Tibial artery (tissue), 4 donors: ENCODE measurements at regions not wholly inside any gene's neighbourhood (a gene's known extent, or its start where the extent isn't known, plus 50 kb on each side); places are given as distances from the start of the nearest gene placed in this dataset.
"Not testable (repeated sequence)": the region's sequence is repeated elsewhere in the genome, so short reads cannot be mapped to it uniquely, and the experiment has no call there.

Experiments
- DNase-seq, 2 donors: peaks; one replicate each; pipeline ENCODE4 v3.0.0-alpha.2; 2019
- H3K27ac ChIP-seq, 2 donors: fragments of 200-600 bp; sonication (generic) in 1 of 2; 1 replicate in 1 of 2; 2 replicates in 1 of 2; pipeline ENCODE4 v1.5.1; 2018 to 2019; ENCODE audit warnings: mild to moderate bottlenecking in 1 of 2
- H3K27me3 ChIP-seq, 2 donors: fragments of 200-600 bp; sonication (generic) in 1 of 2; one replicate each; pipeline versions ENCODE4 v1.5.1 to v1.6.0; 2016 to 2019
- H3K36me3 ChIP-seq, 3 donors: fragments of 200-600 bp; sonication (generic) in 2 of 3; one replicate each; pipeline ENCODE4 v1.5.1; 2016 to 2019; ENCODE audit warnings: mild to moderate bottlenecking in 2 of 3
- H3K4me1 ChIP-seq, 4 donors: fragments of 200-600 bp; sonication (generic) in 2 of 4; 1 replicate in 3 of 4; 2 replicates in 1 of 4; pipeline ENCODE4 v1.5.1; 2016 to 2019
- H3K4me3 ChIP-seq, 2 donors: fragments of 200-600 bp; sonication (generic) in 1 of 2; 1 replicate in 1 of 2; 2 replicates in 1 of 2; pipeline ENCODE4 v1.5.1; 2018 to 2019; ENCODE audit warnings: mild to moderate bottlenecking in 2 of 2
- H3K9me3 ChIP-seq, 3 donors: fragments of 200-600 bp; sonication (generic) in 1 of 3; one replicate each; pipeline ENCODE4 v1.5.1; 2016 to 2019
- intact Hi-C: fragments of 100-400 bp; cut with DNase I; formaldehyde crosslinking; loops from one replicate; pipeline ENCODE4 v1.15.0; 2023; ENCODE audit warnings: low total_unique reads
- TF ChIP-seq, protein P1 (sequence below), 2 experiments: fragments of 200-600 bp in 1 of 2; fragments of 450-650 bp in 1 of 2; IDR thresholded peaks; one replicate each; pipeline ENCODE4 v1.5.1; 2017 to 2019; ENCODE audit warnings: antibody characterized with exemption in 2 of 2, mild to moderate bottlenecking in 1 of 2, moderate library complexity in 1 of 2

DNA sequence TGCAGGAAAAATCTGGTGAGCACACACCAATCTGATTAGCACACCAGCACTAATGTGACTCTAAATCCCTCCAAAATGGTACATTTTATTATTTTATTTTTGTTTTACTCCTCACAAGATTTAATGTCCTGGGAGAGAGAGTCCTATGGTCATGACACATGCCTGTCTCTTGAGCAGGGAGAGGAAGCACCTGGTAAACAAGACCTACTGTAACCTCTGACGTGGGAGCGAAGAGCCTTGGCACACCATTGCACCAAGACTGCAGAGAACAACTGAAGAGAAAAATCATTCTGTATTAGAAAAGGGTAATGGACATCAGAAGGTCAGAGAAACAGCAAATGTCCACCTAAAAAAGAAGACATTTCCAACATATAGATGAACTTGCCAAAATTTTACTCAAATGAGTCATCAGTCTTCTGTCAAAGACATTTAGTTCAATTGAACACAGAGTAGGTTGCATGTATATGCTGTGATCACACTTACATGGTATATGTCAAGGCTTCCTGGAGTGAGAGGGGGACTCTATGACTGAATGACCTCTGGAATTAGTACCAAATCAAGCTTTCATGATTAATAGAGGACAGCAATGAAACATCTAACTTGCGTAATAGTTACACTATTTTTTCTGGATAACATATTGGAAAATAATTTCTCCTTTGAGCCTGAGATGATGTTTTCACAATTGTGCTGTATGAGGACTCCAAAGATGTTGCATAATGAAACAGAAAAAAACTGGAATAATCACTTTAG is 186.9 kb upstream of the FLRT2 start:
- DNase-seq: no peak

GRCh38 chr14:85344171-85344570 is 185.8 kb upstream of the FLRT2 start:
- no peaks in the 10 kb centered on the region for H3K36me3 ChIP-seq

More for the DNA sequence above, 186.9 kb upstream of the FLRT2 start:
- H3K36me3 ChIP-seq: no peaks in the 10 kb centered on the region
- no peaks in the 10 kb centered on the region for H3K4me1 ChIP-seq
- intact Hi-C loops: no loop called here
- no peak overlapping the region for H3K27ac ChIP-seq
- TF ChIP-seq, protein P1, sequence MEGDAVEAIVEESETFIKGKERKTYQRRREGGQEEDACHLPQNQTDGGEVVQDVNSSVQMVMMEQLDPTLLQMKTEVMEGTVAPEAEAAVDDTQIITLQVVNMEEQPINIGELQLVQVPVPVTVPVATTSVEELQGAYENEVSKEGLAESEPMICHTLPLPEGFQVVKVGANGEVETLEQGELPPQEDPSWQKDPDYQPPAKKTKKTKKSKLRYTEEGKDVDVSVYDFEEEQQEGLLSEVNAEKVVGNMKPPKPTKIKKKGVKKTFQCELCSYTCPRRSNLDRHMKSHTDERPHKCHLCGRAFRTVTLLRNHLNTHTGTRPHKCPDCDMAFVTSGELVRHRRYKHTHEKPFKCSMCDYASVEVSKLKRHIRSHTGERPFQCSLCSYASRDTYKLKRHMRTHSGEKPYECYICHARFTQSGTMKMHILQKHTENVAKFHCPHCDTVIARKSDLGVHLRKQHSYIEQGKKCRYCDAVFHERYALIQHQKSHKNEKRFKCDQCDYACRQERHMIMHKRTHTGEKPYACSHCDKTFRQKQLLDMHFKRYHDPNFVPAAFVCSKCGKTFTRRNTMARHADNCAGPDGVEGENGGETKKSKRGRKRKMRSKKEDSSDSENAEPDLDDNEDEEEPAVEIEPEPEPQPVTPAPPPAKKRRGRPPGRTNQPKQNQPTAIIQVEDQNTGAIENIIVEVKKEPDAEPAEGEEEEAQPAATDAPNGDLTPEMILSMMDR (IDR thresholded peaks at IDR 0.05): no peak
- no peaks in the 10 kb centered on the region for H3K27me3 ChIP-seq
- H3K4me3 ChIP-seq: no peak overlapping the region
- H3K9me3 ChIP-seq: no peaks in the 10 kb centered on the region

DNA sequence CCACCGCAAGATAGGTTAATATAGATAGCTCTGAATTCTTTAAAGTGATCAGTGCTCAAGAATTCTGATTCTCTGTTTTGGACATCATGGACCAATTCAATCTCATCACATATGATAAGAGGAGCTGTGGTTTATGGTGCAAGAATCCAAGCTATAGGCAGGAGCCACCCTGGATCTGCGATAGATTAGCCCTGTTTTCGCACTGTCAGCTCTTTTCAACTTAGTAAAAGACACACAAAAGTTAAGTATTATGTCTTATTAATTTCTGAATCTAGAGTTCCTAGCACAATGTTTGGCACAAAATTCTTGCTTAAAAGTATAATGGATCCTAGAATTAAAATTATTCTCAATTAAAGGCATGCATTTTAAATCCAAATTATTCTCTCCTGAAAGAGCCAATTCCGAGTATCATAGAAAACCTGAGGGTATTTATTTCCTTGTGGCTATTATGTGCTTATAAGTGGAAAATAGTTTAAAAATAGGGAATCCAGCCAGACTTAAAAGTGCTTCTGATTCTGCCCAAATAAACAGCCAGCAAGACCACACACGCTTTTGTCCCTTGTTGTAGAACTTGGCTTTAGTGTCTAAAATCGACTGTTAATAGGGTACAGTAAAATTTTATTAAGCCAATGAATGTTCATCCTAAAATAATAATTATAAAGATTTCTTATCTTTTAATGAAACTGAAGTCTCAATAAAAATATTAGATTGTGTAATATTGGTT is 184.9 kb upstream of the FLRT2 start:
- TF ChIP-seq, protein P1 (IDR thresholded peaks at IDR 0.05): no peak
- H3K4me3 ChIP-seq: no peak overlapping the region

More at GRCh38 chr14:85344171-85344570, 185.8 kb upstream of the FLRT2 start:
- Histone ChIP-seq H3K4me1 (no peaks in the 10 kb centered on the region), H3K27me3 (no peaks in the 10 kb centered on the region), H3K27ac (no peak overlapping the region), H3K9me3 (no peaks in the 10 kb centered on the region), H3K4me3 (no peak overlapping the region)
- TF ChIP-seq, protein P1 (IDR thresholded peaks at IDR 0.05): no peak
- intact Hi-C loops: no loop called here
- no peak for DNase-seq

DNA sequence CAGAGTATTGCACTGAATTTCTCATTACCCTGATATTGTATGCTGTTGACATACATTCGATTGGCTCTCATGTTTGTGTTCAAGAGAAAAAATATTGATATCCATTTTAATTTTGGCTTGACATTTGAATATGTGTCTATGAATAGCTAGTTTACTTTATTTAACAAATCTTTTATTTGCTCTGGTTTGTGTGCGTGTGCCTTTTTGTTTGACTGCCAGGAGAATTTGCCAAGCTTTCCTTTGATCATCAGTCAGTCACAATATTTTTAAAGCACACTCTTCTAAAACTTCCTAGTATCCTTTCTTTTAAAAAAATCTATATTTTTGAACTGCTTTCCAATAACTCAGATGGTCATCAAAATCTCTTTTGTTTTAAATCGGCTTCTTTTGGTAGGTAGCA is 179.3 kb upstream of the FLRT2 start:
- Histone ChIP-seq H3K36me3 (no peaks in the 10 kb centered on the region), H3K4me3 (no peak overlapping the region), H3K4me1 (no peaks in the 10 kb centered on the region), H3K27ac (no peak overlapping the region), H3K27me3 (no peaks in the 10 kb centered on the region), H3K9me3 (no peaks in the 10 kb centered on the region)
- no peak for DNase-seq
- intact Hi-C loops: no loop called here
- TF ChIP-seq, protein P1 (IDR thresholded peaks at IDR 0.05): no peak

More for the DNA sequence above, 184.9 kb upstream of the FLRT2 start:
- Histone ChIP-seq H3K27me3 (no peaks in the 10 kb centered on the region), H3K9me3 (no peaks in the 10 kb centered on the region), H3K36me3 (no peaks in the 10 kb centered on the region), H3K27ac (no peak overlapping the region), H3K4me1 (no peaks in the 10 kb centered on the region)
- no peak for DNase-seq
- intact Hi-C loops: no loop called here

DNA sequence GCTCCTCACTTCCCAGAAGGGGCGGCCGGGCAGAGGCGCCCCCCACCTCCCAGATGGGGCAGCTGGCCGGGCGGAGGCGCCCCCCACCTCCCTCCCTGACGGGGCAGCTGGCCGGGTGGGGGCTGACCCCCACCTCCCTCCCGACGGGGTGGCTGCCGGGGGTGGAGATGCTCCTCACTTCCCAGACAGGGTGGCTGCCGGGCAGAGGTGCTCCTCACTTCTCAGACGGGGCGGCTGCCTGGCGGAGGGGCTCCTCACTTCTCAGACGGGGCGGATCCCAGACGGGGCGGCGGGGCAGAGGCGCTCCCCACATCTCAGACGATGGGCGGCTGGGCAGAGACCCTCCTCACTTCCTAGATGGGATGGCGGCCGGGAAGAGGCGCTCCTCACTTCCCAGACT is 177.4 kb upstream of the FLRT2 start:
- H3K9me3 ChIP-seq, H3K4me1 ChIP-seq, DNase-seq, intact Hi-C loops, H3K27ac ChIP-seq, H3K36me3 ChIP-seq, H3K4me3 ChIP-seq, H3K27me3 ChIP-seq: not testable (repeated sequence)

DNA sequence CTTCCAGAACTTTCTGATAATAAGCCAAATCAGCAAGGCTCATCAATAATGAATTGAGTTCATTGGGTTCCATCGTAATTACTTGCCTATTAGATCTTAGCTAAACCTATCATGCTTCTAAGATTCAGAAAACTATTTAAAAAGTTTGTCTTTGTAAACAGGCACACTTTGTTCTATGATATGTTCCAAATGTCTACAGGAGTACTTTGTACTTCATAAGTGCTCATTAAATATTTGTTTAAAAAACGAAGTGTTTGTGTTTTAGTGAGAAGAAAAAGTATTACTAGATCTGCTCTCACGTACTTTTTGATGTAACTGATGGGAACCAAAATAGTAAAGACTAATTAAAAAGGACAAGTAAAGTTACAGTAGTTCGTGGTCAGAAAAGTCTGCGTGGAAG is 172.8 kb upstream of the FLRT2 start:
- TF ChIP-seq, protein P1 (IDR thresholded peaks at IDR 0.05): no peak
- DNase-seq: no peak
- H3K4me3 ChIP-seq: no peak overlapping the region
- H3K4me1 ChIP-seq: no peaks in the 10 kb centered on the region
- H3K27me3 ChIP-seq: no peaks in the 10 kb centered on the region
- H3K36me3 ChIP-seq: no peaks in the 10 kb centered on the region
- intact Hi-C loops: no loop called here
- no peak overlapping the region for H3K27ac ChIP-seq
- no peaks in the 10 kb centered on the region for H3K9me3 ChIP-seq
